PC-3 (cell line): ENCODE measurements at regions not wholly inside any gene's neighbourhood (a gene's known extent, or its start where the extent isn't known, plus 50 kb on each side); places are given as distances from the start of the nearest gene placed in this dataset.

Experiments
- EZH2 ChIP-seq: fragments of 300-600 bp; sonication (generic); IDR thresholded peaks from one replicate; pipeline ENCODE4 v1.6.1; 2017; ENCODE audit warnings: antibody characterized with exemption, mild to moderate bottlenecking, low read length; ENCODE audit not compliant: unreplicated experiment
- EZH2phosphoT487 ChIP-seq: fragments of 300-600 bp; sonication (generic); IDR thresholded peaks from 2 replicates; pipeline ENCODE4 v1.6.1; 2018; ENCODE audit warnings: mild to moderate bottlenecking, antibody characterized with exemption, low read length, borderline replicate concordance
- TF ChIP-seq, protein P1 (sequence below): fragments of 300-600 bp; sonication (generic); conservative IDR thresholded peaks from 2 replicates; pipeline ENCODE4 v1.5.1; 2017; ENCODE audit warnings: antibody characterized with exemption, low read depth, mild to moderate bottlenecking, low read length

DNA sequence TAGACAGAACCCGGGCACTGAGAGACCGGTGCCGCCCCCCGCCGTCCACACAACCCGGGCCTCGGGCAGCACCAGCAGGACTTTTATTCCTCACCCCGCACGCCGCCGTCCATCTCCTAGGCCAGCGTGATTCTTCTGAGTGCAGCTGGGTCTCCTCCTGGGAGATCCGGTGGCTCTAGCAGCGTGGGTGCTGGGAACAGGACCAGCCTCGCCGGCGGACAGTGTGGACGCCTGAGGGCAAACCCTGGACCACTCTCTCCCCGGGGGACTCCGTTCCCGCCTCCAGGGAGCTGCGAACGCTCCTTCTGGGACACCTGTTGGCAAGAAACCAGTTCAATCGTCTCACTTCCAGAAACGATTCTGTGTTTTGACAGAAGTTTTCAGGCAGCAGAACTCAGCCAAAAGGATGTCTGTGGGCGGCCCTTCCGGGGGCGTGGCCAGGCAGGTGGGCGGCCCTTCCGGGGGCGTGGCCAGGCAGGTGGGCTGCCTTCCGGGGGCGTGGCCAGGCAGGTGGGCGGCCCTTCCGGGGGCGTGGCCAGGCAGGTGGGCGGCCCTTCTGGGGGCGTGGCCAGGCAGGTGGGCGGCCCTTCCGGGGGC is 130.7 kb downstream of the DLL1 start:
- TF ChIP-seq EZH2 (no peak), EZH2phosphoT487 (no peak)
- TF ChIP-seq, protein P1, sequence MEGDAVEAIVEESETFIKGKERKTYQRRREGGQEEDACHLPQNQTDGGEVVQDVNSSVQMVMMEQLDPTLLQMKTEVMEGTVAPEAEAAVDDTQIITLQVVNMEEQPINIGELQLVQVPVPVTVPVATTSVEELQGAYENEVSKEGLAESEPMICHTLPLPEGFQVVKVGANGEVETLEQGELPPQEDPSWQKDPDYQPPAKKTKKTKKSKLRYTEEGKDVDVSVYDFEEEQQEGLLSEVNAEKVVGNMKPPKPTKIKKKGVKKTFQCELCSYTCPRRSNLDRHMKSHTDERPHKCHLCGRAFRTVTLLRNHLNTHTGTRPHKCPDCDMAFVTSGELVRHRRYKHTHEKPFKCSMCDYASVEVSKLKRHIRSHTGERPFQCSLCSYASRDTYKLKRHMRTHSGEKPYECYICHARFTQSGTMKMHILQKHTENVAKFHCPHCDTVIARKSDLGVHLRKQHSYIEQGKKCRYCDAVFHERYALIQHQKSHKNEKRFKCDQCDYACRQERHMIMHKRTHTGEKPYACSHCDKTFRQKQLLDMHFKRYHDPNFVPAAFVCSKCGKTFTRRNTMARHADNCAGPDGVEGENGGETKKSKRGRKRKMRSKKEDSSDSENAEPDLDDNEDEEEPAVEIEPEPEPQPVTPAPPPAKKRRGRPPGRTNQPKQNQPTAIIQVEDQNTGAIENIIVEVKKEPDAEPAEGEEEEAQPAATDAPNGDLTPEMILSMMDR, result no peak
